H9 (cell line): ENCODE measurements at regions not wholly inside any gene's neighbourhood (a gene's known extent, or its start where the extent isn't known, plus 50 kb on each side); places are given as distances from the start of the nearest gene placed in this dataset.

ENCODE experiments used
- DNase-seq: peaks from one replicate; pipeline ENCODE4 v3.0.0-alpha.2; 2017
- H2AFZ ChIP-seq: one replicate; pipeline ENCODE4 v1.6.1; 2013; ENCODE audit warnings: mild to moderate bottlenecking, low read length, control low read depth, moderate library complexity
- H2AK5ac ChIP-seq: 2 replicates; pipeline ENCODE4 v1.6.1; 2013; ENCODE audit warnings: low read length, control low read depth, mixed read lengths; ENCODE audit not compliant: insufficient read length
- H2BK120ac ChIP-seq: one replicate; pipeline ENCODE4 v1.6.1; 2013; ENCODE audit warnings: low read depth, mild to moderate bottlenecking, low read length, control low read depth, inconsistent platforms; ENCODE audit not compliant: poor library complexity, severe bottlenecking
- H2BK12ac ChIP-seq: 2 replicates; pipeline ENCODE4 v1.6.1; 2013; ENCODE audit warnings: low read length, control low read depth, mixed read lengths, low read depth; ENCODE audit not compliant: insufficient read length
- H2BK15ac ChIP-seq: 2 replicates; pipeline ENCODE4 v1.6.1; 2013; ENCODE audit warnings: low read depth, low read length, control low read depth
- H2BK20ac ChIP-seq: one replicate; pipeline ENCODE4 v1.6.1; 2013; ENCODE audit warnings: low read depth, mild to moderate bottlenecking, low read length, control low read depth, inconsistent platforms; ENCODE audit not compliant: poor library complexity, severe bottlenecking
- H2BK5ac ChIP-seq: 2 replicates; pipeline ENCODE4 v1.6.1; 2013; ENCODE audit warnings: low read length, control low read depth, mixed read lengths; ENCODE audit not compliant: insufficient read length
- H3K14ac ChIP-seq: 2 replicates; pipeline ENCODE4 v1.6.1; 2013; ENCODE audit warnings: low read length, control low read depth; ENCODE audit not compliant: insufficient read depth
- H3K18ac ChIP-seq: 2 replicates; pipeline ENCODE4 v1.6.1; 2013; ENCODE audit warnings: low read depth, mild to moderate bottlenecking, mixed read lengths, low read length, control low read depth; ENCODE audit not compliant: insufficient read length
- H3K23ac ChIP-seq: 2 replicates; pipeline ENCODE4 v1.6.1; 2013; ENCODE audit warnings: low read length, control low read depth, mixed read lengths, low read depth; ENCODE audit not compliant: insufficient read length
- H3K23me2 ChIP-seq: 2 replicates; pipeline ENCODE4 v1.6.1; 2013; ENCODE audit warnings: low read depth, mild to moderate bottlenecking, mixed read lengths, low read length, control low read depth; ENCODE audit not compliant: insufficient read length, poor library complexity, severe bottlenecking
- H3K27ac ChIP-seq: 2 replicates; pipeline ENCODE4 v1.5.1; 2013; ENCODE audit warnings: low read length, control low read depth, mixed read lengths, low read depth; ENCODE audit not compliant: insufficient read length
- H3K27me3 ChIP-seq: 2 replicates; pipeline ENCODE4 v1.6.1; 2013; ENCODE audit warnings: low read length, control low read depth, inconsistent platforms; ENCODE audit not compliant: insufficient read depth
- H3K4ac ChIP-seq: 2 replicates; pipeline ENCODE4 v1.6.1; 2013; ENCODE audit warnings: low read depth, mild to moderate bottlenecking, control low read depth, inconsistent platforms, low read length, moderate library complexity
- H3K4me1 ChIP-seq: 2 replicates; pipeline ENCODE4 v1.6.1; 2013; ENCODE audit warnings: low read length, control low read depth, inconsistent platforms; ENCODE audit not compliant: insufficient read depth
- H3K4me2 ChIP-seq: 2 replicates; pipeline ENCODE4 v1.6.1; 2013; ENCODE audit warnings: low read length, control low read depth, mixed read lengths; ENCODE audit not compliant: insufficient read length, insufficient read depth
- H3K56ac ChIP-seq: 2 replicates; pipeline ENCODE4 v1.6.1; 2013; ENCODE audit warnings: low read depth, mild to moderate bottlenecking, mixed read lengths, low read length, control low read depth; ENCODE audit not compliant: insufficient read length
- H3K79me1 ChIP-seq: 2 replicates; pipeline ENCODE4 v1.6.1; 2013; ENCODE audit warnings: low read depth, mild to moderate bottlenecking, moderate library complexity, low read length, control low read depth, inconsistent platforms; ENCODE audit not compliant: insufficient read depth, poor library complexity, severe bottlenecking
- H3K79me2 ChIP-seq: 2 replicates; pipeline ENCODE4 v1.6.1; 2013; ENCODE audit warnings: low read length, control low read depth, inconsistent platforms; ENCODE audit not compliant: insufficient read depth
- H3K9ac ChIP-seq: 2 replicates; pipeline ENCODE4 v1.6.1; 2013; ENCODE audit warnings: low read length, control low read depth, mixed read lengths; ENCODE audit not compliant: insufficient read length; ENCODE audit errors: extremely low read depth
- H3K9me3 ChIP-seq: one replicate; pipeline ENCODE4 v1.6.1; 2013; ENCODE audit warnings: low read depth, low read length, inconsistent platforms; ENCODE audit not compliant: control insufficient read depth
- H3T11ph ChIP-seq: one replicate; pipeline ENCODE4 v1.6.1; 2013; ENCODE audit warnings: mild to moderate bottlenecking, low read length, control low read depth, inconsistent platforms
- H4K20me1 ChIP-seq: one replicate; pipeline ENCODE4 v1.6.1; 2013; ENCODE audit not compliant: control insufficient read depth, insufficient read length, insufficient read depth
- H4K5ac ChIP-seq: 2 replicates; pipeline ENCODE4 v1.6.1; 2013; ENCODE audit warnings: low read depth, mild to moderate bottlenecking, mixed read lengths, low read length, control low read depth; ENCODE audit not compliant: insufficient read length
- H4K8ac ChIP-seq: replicated peaks from 2 replicates; pipeline ENCODE4 v1.6.1; 2013; ENCODE audit warnings: low read length, control low read depth, mixed read lengths, low read depth; ENCODE audit not compliant: insufficient read length
- H4K91ac ChIP-seq: 2 replicates; pipeline ENCODE4 v1.6.1; 2013; ENCODE audit warnings: low read depth, mild to moderate bottlenecking, moderate library complexity, mixed read lengths, low read length, control low read depth; ENCODE audit not compliant: insufficient read length
- H3K27ac Mint-ChIP-seq, 3 experiments: 2 replicates in 2 of 3; 3 replicates in 1 of 3; pipeline ENCODE4 v1.8.0; 2020 to 2021; ENCODE audit warnings: mixed read lengths in 3 of 3, mild to moderate bottlenecking in 1 of 3, moderate library complexity in 1 of 3
- H3K27me3 Mint-ChIP-seq: 2 replicates; pipeline ENCODE4 v1.8.0; 2021; ENCODE audit warnings: low read depth, mild to moderate bottlenecking, moderate library complexity, mixed read lengths
- H3K36me3 Mint-ChIP-seq, 3 experiments: 2 replicates in 2 of 3; 3 replicates in 1 of 3; pipeline ENCODE4 v1.8.0; 2020 to 2021; ENCODE audit warnings: low read depth in 3 of 3, mixed read lengths in 3 of 3; ENCODE audit not compliant: insufficient read depth in 1 of 3
- H3K4me1 Mint-ChIP-seq, 2 experiments: 2 replicates each; pipeline ENCODE4 v1.8.0; 2020; ENCODE audit warnings: mixed read lengths in 2 of 2
- H3K4me3 Mint-ChIP-seq, 2 experiments: 2 replicates in 1 of 2; 3 replicates in 1 of 2; pipeline ENCODE4 v1.8.0; 2020 to 2021; ENCODE audit warnings: mild to moderate bottlenecking in 2 of 2, mixed read lengths in 2 of 2, moderate library complexity in 1 of 2
- H3K9me3 Mint-ChIP-seq, 2 experiments: 2 replicates in 1 of 2; 3 replicates in 1 of 2; pipeline ENCODE4 v1.8.0; 2020; ENCODE audit warnings: mild to moderate bottlenecking in 2 of 2, mixed read lengths in 2 of 2, moderate library complexity in 1 of 2
- CTCF ChIP-seq: fragments of 200-600 bp; sonication (generic); conservative IDR thresholded peaks from 3 replicates; pipeline ENCODE4 v1.8.0; 2021; ENCODE audit warnings: antibody characterized with exemption, mild to moderate bottlenecking
- WGBS: extraction: QIAGEN DNeasy Blood & Tissue Kit; methylation state at CpG from one replicate; pipeline ENCODE4 v1.1.7; 2013; ENCODE audit warnings: missing lambda C conversion rate, low lambda C conversion rate, mixed read lengths; ENCODE audit not compliant: insufficient read length; ENCODE audit errors: extremely low coverage; 5-methylcytosine and 5-hydroxymethylcytosine counted together

- Histone ChIP-seq H3K23ac (no peak overlapping the region), H3K23me2 (no peaks in the 10 kb centered on the region), H2BK20ac (peak overlapping the region; percentile 26), H3K27ac (peak overlapping the region; percentile 88), H4K91ac (no peak overlapping the region), H2AK5ac (no peak overlapping the region), H2AFZ (no peak overlapping the region), H2BK120ac (no peak overlapping the region), H2BK12ac (peak overlapping the region; percentile 33), H3K79me1 (no peaks in the 10 kb centered on the region), H3K4me1 (peaks cover 3% of the 10 kb centered on the region; the same call in 1 of the 2 replicates), H3K4ac (no peak overlapping the region; the same call in 1 of the 2 replicates), H4K8ac (no peak overlapping the region), H2BK5ac (no peak overlapping the region), H3K27me3 (no peaks in the 10 kb centered on the region), H3K14ac (peak overlapping the region; percentile 73; the same call in 1 of the 2 replicates), H3K56ac (no peak overlapping the region), H3K18ac (peak overlapping the region; percentile 76), H2BK15ac (no peak overlapping the region), H4K20me1 (no peaks in the 10 kb centered on the region), H3K9me3 (no peaks in the 10 kb centered on the region), H3K79me2 (no peaks in the 10 kb centered on the region), H3K4me2 (peak overlapping the region; percentile 82), H4K5ac (no peak overlapping the region), H3K9ac (no peak overlapping the region), H3T11ph (no peak overlapping the region)
- no peak for TF ChIP-seq CTCF
- peaks cover 21 to 23% of the 10 kb centered on the region in 2 experiments for H3K4me1 Mint-ChIP-seq
- H3K4me3 Mint-ChIP-seq: peak overlapping the region; percentile 2 to 26
- peaks cover 0 to 6% (median 1%) of the 10 kb centered on the region in 3 experiments; a peak in 2 of 7 replicates for H3K36me3 Mint-ChIP-seq
- peak; percentile 86 for DNase-seq
- H3K27ac Mint-ChIP-seq: peak overlapping the region; percentile 84 to 99 (median 86)
- H3K27me3 Mint-ChIP-seq: peaks cover 49% of the 10 kb centered on the region
- no CpG with 5 or more reads among the region's 5 CpGs for WGBS
- peaks cover 0 to 11% of the 10 kb centered on the region in 2 experiments; a peak in 3 of 5 replicates for H3K9me3 Mint-ChIP-seq
These were observed 524.8 kb upstream of the ID4 start for GRCh38 chr6:19312241-19312978.
